ENCODE measurements at regions not wholly inside any gene's neighbourhood (a gene's known extent, or its start where the extent isn't known, plus 50 kb on each side); places are given as distances from the start of the nearest gene placed in this dataset.

GRCh38 chr12:3348055-3348454, 142.9 kb upstream of the PRMT8 start:
- TF ChIP-seq CTCF (conservative IDR thresholded peaks at IDR 0.05 in 1 of 2, IDR thresholded peaks at IDR 0.05 in 1 of 2; ENCODE audit: extremely low read depth in 1 of 2, insufficient read depth in 1 of 2, low read depth in 1 of 2, low read length in 2 of 2) (no peak), EZH2 (IDR thresholded peaks at IDR 0.05; ENCODE audit: borderline replicate concordance, low read length) (no peak)

Measured in mammary epithelial cell (primary cell).